Sigmoid colon (tissue), 6 donors: ENCODE measurements at regions not wholly inside any gene's neighbourhood (a gene's known extent, or its start where the extent isn't known, plus 50 kb on each side); places are given as distances from the start of the nearest gene placed in this dataset.

Experiments
- DNase-seq: peaks from one replicate; pipeline ENCODE4 v3.0.0-alpha.2; 2019
- H3K27ac ChIP-seq, 4 donors: fragments of 200-600 bp; sonication (generic); one replicate each; pipeline ENCODE4 v1.5.1; 2016 to 2019; ENCODE audit warnings: mild to moderate bottlenecking in 1 of 4
- H3K27me3 ChIP-seq, 3 donors: fragments of 200-600 bp; sonication (generic); one replicate each; pipeline ENCODE4 v1.5.1; 2019; ENCODE audit warnings: mild to moderate bottlenecking in 1 of 3
- H3K36me3 ChIP-seq, 4 donors: fragments of 200-600 bp; sonication (generic); one replicate each; pipeline ENCODE4 v1.5.1; 2016 to 2019
- H3K4me1 ChIP-seq, 4 donors: fragments of 200-600 bp; sonication (generic); one replicate each; pipeline ENCODE4 v1.5.1; 2017 to 2019
- H3K4me3 ChIP-seq, 4 donors: fragments of 200-600 bp; sonication (generic); one replicate each; pipeline ENCODE4 v1.5.1; 2017 to 2019; ENCODE audit warnings: mild to moderate bottlenecking in 2 of 4, moderate library complexity in 1 of 4
- H3K9me3 ChIP-seq, 4 donors: fragments of 200-600 bp in 3 of 4; sonication (generic) in 3 of 4; one replicate each; pipeline versions ENCODE4 v1.5.1 to v1.6.1; 2013 to 2019
- CTCF ChIP-seq, 4 experiments: fragments of 450-650 bp in 3 of 4; fragments of 200-600 bp in 1 of 4; IDR thresholded peaks; one replicate each; pipeline ENCODE4 v1.5.1; 2016 to 2019; ENCODE audit warnings: antibody characterized with exemption in 4 of 4, mild to moderate bottlenecking in 3 of 4, moderate library complexity in 2 of 4
- EP300 ChIP-seq, 4 donors: sonication (generic); formaldehyde crosslinking; IDR thresholded peaks; one replicate each; pipeline ENCODE4 v1.6.1; 2017; ENCODE audit warnings: antibody characterized with exemption in 4 of 4
- POLR2A ChIP-seq, 2 donors: fragments of 450-650 bp; IDR thresholded peaks; one replicate each; pipeline ENCODE4 v1.6.1; 2016; ENCODE audit warnings: antibody characterized with exemption in 2 of 2, mild to moderate bottlenecking in 2 of 2, moderate library complexity in 2 of 2
- POLR2AphosphoS5 ChIP-seq, 4 donors: sonication (generic); formaldehyde crosslinking; IDR thresholded peaks; one replicate each; pipeline ENCODE4 v1.6.1; 2017; ENCODE audit warnings: antibody characterized with exemption in 4 of 4
- WGBS, 2 donors: extraction: QIAGEN DNeasy Blood & Tissue Kit; methylation state at CpG; one replicate each; pipeline ENCODE4 v1.1.7; 2013; 5-methylcytosine and 5-hydroxymethylcytosine counted together
- intact Hi-C: fragments of 100-400 bp; cut with DNase I; formaldehyde crosslinking; loops from one replicate; pipeline ENCODE4 v1.15.1; 2023
- donor health status: healthy with polysubstance abuse.
- donor health status: healthy.

GRCh38 chr20:63076421-63076820 is 69.7 kb upstream of the BHLHE23 start:
- H3K9me3 ChIP-seq: peaks cover 0 to 18% (median 4%) of the 10 kb centered on the region in 4 donors
- TF ChIP-seq CTCF (IDR thresholded peaks at IDR 0.05) (no peak), POLR2AphosphoS5 (IDR thresholded peaks at IDR 0.05) (no peak), EP300 (IDR thresholded peaks at IDR 0.05) (no peak), POLR2A (IDR thresholded peaks at IDR 0.05) (no peak)
- intact Hi-C loops: no loop called here
- no peak overlapping the region for H3K4me3 ChIP-seq
- WGBS, 2 donors: 81 to 86% methylated on average over 5 of the region's 5 CpGs
- no peak for DNase-seq
- no peak overlapping the region for H3K27ac ChIP-seq
- peaks cover 0 to 6% (median 0%) of the 10 kb centered on the region in 4 donors for H3K4me1 ChIP-seq
- peaks cover 15 to 64% (median 42%) of the 10 kb centered on the region in 3 donors for H3K27me3 ChIP-seq
- no peaks in the 10 kb centered on the region for H3K36me3 ChIP-seq

- no peak for TF ChIP-seq POLR2A (IDR thresholded peaks at IDR 0.05)
- no peak for TF ChIP-seq POLR2AphosphoS5 (IDR thresholded peaks at IDR 0.05)
- TF ChIP-seq EP300 (IDR thresholded peaks at IDR 0.05): no peak
- no peak for TF ChIP-seq CTCF (IDR thresholded peaks at IDR 0.05)
- WGBS, 2 donors: 68 to 78% methylated on average over 9 of the region's 9 CpGs
- intact Hi-C loops: no loop called here
Measured at GRCh38 chr20:63074631-63075030, 67.9 kb upstream of the BHLHE23 start.

GRCh38 chr20:63074182-63074581 is 67.4 kb upstream of the BHLHE23 start:
- DNase-seq: no peak
- peaks cover 0 to 14% (median 3%) of the 10 kb centered on the region in 4 donors for H3K9me3 ChIP-seq
- 89 to 94% methylated on average over 9 of the region's 9 CpGs for WGBS, 2 donors
- H3K27me3 ChIP-seq: peaks cover 18 to 70% (median 44%) of the 10 kb centered on the region in 3 donors
- no peak overlapping the region for H3K4me3 ChIP-seq
- H3K4me1 ChIP-seq: peaks cover 0 to 6% (median 0%) of the 10 kb centered on the region in 4 donors
- intact Hi-C loops: no loop called here
- no peaks in the 10 kb centered on the region for H3K36me3 ChIP-seq
- H3K27ac ChIP-seq: no peak overlapping the region
- TF ChIP-seq EP300 (IDR thresholded peaks at IDR 0.05): no peak
- no peak for TF ChIP-seq CTCF (IDR thresholded peaks at IDR 0.05)
- TF ChIP-seq POLR2A (IDR thresholded peaks at IDR 0.05): no peak
- TF ChIP-seq POLR2AphosphoS5 (IDR thresholded peaks at IDR 0.05): no peak

More at GRCh38 chr20:63074631-63075030, 67.9 kb upstream of the BHLHE23 start:
- peaks cover 0 to 6% (median 0%) of the 10 kb centered on the region in 4 donors for H3K4me1 ChIP-seq
- H3K27me3 ChIP-seq: peaks cover 18 to 65% (median 40%) of the 10 kb centered on the region in 3 donors
- no peak overlapping the region for H3K27ac ChIP-seq
- H3K9me3 ChIP-seq: peaks cover 0 to 16% (median 4%) of the 10 kb centered on the region in 4 donors
- peak; percentile 35 for DNase-seq
- no peaks in the 10 kb centered on the region for H3K36me3 ChIP-seq
- no peak overlapping the region for H3K4me3 ChIP-seq

GRCh38 chr20:63073738-63074065 is 66.9 kb upstream of the BHLHE23 start:
- Histone ChIP-seq H3K9me3 (peaks cover 0 to 11% (median 2%) of the 10 kb centered on the region in 4 donors), H3K27me3 (peaks cover 18 to 74% (median 49%) of the 10 kb centered on the region in 3 donors), H3K36me3 (no peaks in the 10 kb centered on the region), H3K4me3 (no peak overlapping the region), H3K4me1 (peaks cover 0 to 6% (median 0%) of the 10 kb centered on the region in 4 donors), H3K27ac (no peak overlapping the region)
- DNase-seq: peak; percentile 19
- 69 to 72% methylated on average over 6 of the region's 6 CpGs for WGBS, 2 donors
- TF ChIP-seq POLR2AphosphoS5 (IDR thresholded peaks at IDR 0.05): no peak
- TF ChIP-seq CTCF (IDR thresholded peaks at IDR 0.05): no peak
- no peak for TF ChIP-seq POLR2A (IDR thresholded peaks at IDR 0.05)
- TF ChIP-seq EP300 (IDR thresholded peaks at IDR 0.05): no peak
- intact Hi-C loops: no loop called here
